ENCODE measurements at regions not wholly inside any gene's neighbourhood (a gene's known extent, or its start where the extent isn't known, plus 50 kb on each side); places are given as distances from the start of the nearest gene placed in this dataset.

DNA sequence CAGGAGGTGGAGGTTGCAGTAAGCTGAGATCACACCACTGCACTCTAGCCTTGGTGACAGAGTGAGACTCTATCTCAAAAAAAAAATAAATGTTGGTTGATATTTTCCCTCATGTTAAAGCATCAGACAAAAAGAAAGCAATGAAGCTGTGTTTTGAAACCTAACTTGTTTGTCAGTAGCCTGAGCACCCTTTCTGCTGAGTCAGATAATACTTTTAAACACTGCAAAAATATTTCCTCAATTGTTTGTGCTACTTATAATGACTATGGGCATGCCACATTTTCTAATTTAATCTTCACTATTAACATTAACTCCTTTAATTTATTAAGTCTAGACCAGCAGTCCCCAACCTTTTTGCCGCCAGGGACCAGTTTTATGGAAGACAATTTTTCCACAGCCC is 236.3 kb upstream of the AGAP1 start:
- H3K4me3 ChIP-seq (ENCODE audit: low read depth, low read length), result no peak overlapping the region
- no peak for DNase-seq (ENCODE audit: low read depth)
- TF ChIP-seq, protein P1, sequence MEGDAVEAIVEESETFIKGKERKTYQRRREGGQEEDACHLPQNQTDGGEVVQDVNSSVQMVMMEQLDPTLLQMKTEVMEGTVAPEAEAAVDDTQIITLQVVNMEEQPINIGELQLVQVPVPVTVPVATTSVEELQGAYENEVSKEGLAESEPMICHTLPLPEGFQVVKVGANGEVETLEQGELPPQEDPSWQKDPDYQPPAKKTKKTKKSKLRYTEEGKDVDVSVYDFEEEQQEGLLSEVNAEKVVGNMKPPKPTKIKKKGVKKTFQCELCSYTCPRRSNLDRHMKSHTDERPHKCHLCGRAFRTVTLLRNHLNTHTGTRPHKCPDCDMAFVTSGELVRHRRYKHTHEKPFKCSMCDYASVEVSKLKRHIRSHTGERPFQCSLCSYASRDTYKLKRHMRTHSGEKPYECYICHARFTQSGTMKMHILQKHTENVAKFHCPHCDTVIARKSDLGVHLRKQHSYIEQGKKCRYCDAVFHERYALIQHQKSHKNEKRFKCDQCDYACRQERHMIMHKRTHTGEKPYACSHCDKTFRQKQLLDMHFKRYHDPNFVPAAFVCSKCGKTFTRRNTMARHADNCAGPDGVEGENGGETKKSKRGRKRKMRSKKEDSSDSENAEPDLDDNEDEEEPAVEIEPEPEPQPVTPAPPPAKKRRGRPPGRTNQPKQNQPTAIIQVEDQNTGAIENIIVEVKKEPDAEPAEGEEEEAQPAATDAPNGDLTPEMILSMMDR (IDR thresholded peaks at IDR 0.05; ENCODE audit: insufficient read depth, low read depth, low read length), result no peak

DNA sequence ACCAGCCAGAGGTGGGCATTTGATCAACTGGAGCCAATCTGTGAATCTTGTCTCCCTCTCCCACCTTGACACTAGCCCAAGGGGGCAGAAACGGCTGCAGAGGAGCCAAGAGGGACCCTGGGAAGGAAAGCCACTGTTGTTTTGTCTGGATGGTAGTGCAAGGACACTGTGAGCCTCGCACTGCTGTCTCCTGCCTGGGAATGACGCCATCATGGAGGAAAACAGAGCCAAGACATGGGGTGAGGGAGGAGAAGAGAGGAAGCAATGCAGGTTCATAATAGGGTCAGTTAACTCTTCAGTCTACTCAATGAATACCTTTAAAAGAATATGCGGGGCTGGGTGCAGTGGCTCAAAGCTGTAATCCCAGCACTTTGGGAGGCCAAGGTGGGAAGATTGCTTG is 231.1 kb upstream of the AGAP1 start:
- TF ChIP-seq, protein P1 (IDR thresholded peaks at IDR 0.05; ENCODE audit: insufficient read depth, low read depth, low read length), result no peak
- H3K4me3 ChIP-seq (ENCODE audit: low read depth, low read length), result no peak overlapping the region
- DNase-seq (ENCODE audit: low read depth), result no peak

DNA sequence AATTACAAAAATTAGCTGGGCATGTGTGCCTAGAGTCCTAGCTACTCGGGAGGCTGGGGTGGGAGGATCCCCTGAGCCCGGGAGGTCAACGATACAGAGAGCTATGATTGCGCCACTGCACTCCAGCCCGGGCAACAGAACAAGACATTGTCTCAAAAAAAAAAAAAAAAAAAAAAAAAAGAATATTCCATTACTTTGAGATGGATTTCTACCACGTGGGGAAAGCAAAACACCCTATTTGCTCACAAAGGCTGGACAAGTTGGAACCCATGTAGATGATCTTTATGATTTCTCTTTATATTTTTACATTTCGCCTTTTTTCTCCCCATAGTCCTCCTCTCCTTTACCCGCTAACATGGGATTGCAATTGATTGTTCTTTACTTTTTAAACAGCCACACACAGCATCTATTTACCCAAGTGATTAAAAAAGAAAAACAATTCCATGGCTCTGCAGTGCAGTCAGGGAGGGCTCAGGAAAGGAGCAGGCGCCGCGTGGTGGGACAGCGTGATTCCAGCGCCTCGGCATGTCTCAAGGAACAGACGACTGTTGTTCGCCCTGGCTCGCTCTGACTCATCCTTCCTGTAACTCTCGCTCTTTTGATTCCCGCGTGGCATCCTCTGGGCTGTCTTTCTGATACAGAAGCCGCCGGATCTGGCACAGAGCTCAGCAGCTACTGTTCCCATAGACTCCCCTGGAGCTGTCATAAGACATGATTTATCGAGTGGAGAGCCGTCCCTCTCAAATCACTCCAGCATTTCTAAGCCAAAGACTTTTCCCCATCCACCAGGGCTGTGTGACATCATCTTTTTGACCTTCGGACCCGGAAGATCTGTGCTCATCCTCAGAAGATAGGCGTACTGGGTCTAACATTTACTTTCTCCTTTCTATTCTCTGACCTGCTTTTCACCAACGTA is 230.4 kb upstream of the AGAP1 start:
- DNase-seq (ENCODE audit: low read depth), result peak; percentile 93
- H3K4me3 ChIP-seq (ENCODE audit: low read depth, low read length), result peak overlapping the region; percentile 1
- TF ChIP-seq, protein P1 (IDR thresholded peaks at IDR 0.05; ENCODE audit: insufficient read depth, low read depth, low read length), result no peak

DNA sequence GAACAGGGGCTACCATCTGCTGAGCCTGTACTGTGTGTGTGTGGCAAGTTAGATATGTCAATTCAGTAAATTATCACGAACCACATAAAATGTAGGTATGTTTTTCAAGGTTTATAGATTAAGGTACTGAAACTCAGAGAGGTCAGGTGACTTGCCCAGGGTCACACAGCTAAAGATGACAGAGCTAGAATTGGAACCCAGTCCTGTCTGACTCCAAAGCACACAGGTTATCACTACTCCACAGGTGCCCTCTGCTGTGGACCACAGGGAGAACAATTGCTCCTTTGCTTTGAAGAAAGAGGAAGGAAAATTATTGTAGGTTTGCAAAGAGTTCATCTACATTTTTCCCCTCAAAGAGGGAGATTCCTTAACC is 229.7 kb upstream of the AGAP1 start:
- no peak for DNase-seq (ENCODE audit: low read depth)
- TF ChIP-seq, protein P1 (IDR thresholded peaks at IDR 0.05; ENCODE audit: insufficient read depth, low read depth, low read length), result no peak
- H3K4me3 ChIP-seq (ENCODE audit: low read depth, low read length), result no peak overlapping the region

DNA sequence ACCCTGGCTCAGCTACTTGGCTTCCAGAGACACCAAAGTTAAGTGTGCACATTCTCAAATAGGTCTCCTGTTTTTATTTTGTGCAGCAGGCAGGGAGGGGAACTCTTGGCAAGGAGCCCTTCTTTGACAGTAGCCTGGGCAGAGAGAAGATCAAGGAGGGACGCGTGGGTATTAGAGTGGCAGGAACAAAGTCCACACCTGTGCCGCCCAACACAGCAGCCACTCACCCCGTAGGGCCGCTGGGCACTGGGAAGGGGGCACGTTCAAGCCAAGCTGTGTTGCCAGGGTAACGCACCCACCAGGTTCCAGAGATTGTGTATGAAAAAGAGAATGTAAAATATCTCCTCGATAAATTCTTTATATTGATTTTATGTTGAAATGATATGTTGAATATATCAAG is 229.3 kb upstream of the AGAP1 start:
- DNase-seq (ENCODE audit: low read depth), result no peak
- H3K4me3 ChIP-seq (ENCODE audit: low read depth, low read length), result no peak overlapping the region
- TF ChIP-seq, protein P1 (IDR thresholded peaks at IDR 0.05; ENCODE audit: insufficient read depth, low read depth, low read length), result no peak

DNA sequence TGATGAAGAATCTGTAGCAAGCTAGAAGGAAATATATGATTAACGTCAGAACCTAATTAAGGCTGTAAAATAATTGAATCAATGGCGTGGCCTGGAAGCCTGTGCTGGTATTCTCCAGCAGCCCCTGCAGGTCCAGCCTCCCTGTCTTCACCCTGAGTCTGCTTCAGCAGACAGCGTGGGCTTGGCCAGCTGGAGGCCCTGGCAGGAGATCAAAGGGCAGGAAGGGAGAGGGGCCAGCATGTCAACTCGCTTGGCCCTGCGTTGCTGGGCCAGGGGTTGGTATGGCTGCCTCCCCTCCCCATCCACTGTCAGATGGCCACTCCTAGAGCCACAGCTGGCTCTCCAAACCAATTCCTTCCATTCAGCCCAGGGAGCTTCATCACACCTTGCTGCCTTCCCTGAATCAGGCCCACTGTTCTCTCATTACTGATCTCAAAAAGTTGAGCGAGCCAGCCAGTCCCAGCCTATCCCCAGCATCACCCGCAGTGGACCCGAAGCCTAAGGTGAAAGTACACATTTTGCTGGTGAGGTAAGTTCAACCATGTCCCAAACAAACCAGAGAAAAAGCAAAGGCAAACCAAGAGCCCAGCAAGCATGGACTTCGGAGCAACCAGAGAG is 228.4 kb upstream of the AGAP1 start:
- H3K4me3 ChIP-seq (ENCODE audit: low read depth, low read length), result no peak overlapping the region
- TF ChIP-seq, protein P1 (IDR thresholded peaks at IDR 0.05; ENCODE audit: insufficient read depth, low read depth, low read length), result no peak
- DNase-seq (ENCODE audit: low read depth), result no peak
